Loucy (cell line): ENCODE measurements at regions not wholly inside any gene's neighbourhood (a gene's known extent, or its start where the extent isn't known, plus 50 kb on each side); places are given as distances from the start of the nearest gene placed in this dataset.

Source experiments
- H2AFZ ChIP-seq: fragments of 200-600 bp; sonication (generic); 2 replicates; pipeline ENCODE4 v1.6.0; 2016; ENCODE audit warnings: antibody characterized with exemption, mild to moderate bottlenecking, low read length, moderate library complexity
- H3F3A ChIP-seq: fragments of 200-600 bp; 2 replicates; pipeline ENCODE4 v1.6.0; 2016; ENCODE audit warnings: antibody characterized with exemption, low read depth, mild to moderate bottlenecking
- H3K27me3 ChIP-seq: fragments of 200-600 bp; sonication (generic); 2 replicates; pipeline ENCODE4 v1.6.1; 2014; ENCODE audit warnings: low read length, mild to moderate bottlenecking; ENCODE audit not compliant: insufficient read depth, poor library complexity, severe bottlenecking
- H3K36me3 ChIP-seq: fragments of 200-600 bp; sonication (generic); 2 replicates; pipeline ENCODE4 v1.6.1; 2016; ENCODE audit warnings: low read length; ENCODE audit not compliant: insufficient read depth
- H3K4me1 ChIP-seq: fragments of 200-600 bp; sonication (generic); 2 replicates; pipeline ENCODE4 v1.5.1; 2014; ENCODE audit warnings: low read length, mild to moderate bottlenecking; ENCODE audit not compliant: insufficient read depth, poor library complexity, severe bottlenecking
- H3K4me2 ChIP-seq: fragments of 200-600 bp; sonication (generic); 2 replicates; pipeline ENCODE4 v1.6.0; 2014; ENCODE audit warnings: antibody characterized with exemption, low read length, low read depth, mild to moderate bottlenecking; ENCODE audit not compliant: poor library complexity, severe bottlenecking
- H3K4me3 ChIP-seq: fragments of 200-600 bp; sonication (generic); 2 replicates; pipeline ENCODE4 v1.5.1; 2014; ENCODE audit warnings: low read length, mild to moderate bottlenecking, mixed read lengths; ENCODE audit not compliant: poor library complexity, severe bottlenecking
- H3K79me2 ChIP-seq: fragments of 200-600 bp; sonication (generic); 2 replicates; pipeline ENCODE4 v1.6.1; 2014; ENCODE audit warnings: low read length; ENCODE audit not compliant: insufficient read depth
- H3K9ac ChIP-seq: fragments of 200-600 bp; sonication (generic); 2 replicates; pipeline ENCODE4 v1.6.0; 2014; ENCODE audit warnings: mild to moderate bottlenecking, low read depth, low read length, moderate library complexity; ENCODE audit not compliant: poor library complexity, severe bottlenecking
- H3K9me2 ChIP-seq: fragments of 200-600 bp; sonication (generic); replicated peaks from 2 replicates; pipeline ENCODE4 v1.6.1; 2016; ENCODE audit warnings: low read depth, low read length, mixed read lengths
- H3K9me3 ChIP-seq: fragments of 200-600 bp; sonication (generic); 2 replicates; pipeline ENCODE4 v1.6.1; 2014; ENCODE audit warnings: mild to moderate bottlenecking, antibody characterized with exemption, low read length, low read depth; ENCODE audit not compliant: insufficient read depth
- H4K20me1 ChIP-seq: fragments of 200-600 bp; sonication (generic); 2 replicates; pipeline ENCODE4 v1.6.0; 2014; ENCODE audit warnings: antibody characterized with exemption, low read length, mild to moderate bottlenecking; ENCODE audit not compliant: insufficient read depth, poor library complexity, severe bottlenecking
- CTCF ChIP-seq: fragments of 200-600 bp; sonication (generic); conservative IDR thresholded peaks from 2 replicates; pipeline ENCODE4 v1.5.1; 2014; ENCODE audit warnings: mild to moderate bottlenecking, antibody characterized with exemption, low read length
- EZH2phosphoT487 ChIP-seq: fragments of 200-600 bp; IDR thresholded peaks from 2 replicates; pipeline ENCODE4 v1.6.1; 2018; ENCODE audit warnings: antibody characterized with exemption, mild to moderate bottlenecking, moderate library complexity, borderline replicate concordance

DNA sequence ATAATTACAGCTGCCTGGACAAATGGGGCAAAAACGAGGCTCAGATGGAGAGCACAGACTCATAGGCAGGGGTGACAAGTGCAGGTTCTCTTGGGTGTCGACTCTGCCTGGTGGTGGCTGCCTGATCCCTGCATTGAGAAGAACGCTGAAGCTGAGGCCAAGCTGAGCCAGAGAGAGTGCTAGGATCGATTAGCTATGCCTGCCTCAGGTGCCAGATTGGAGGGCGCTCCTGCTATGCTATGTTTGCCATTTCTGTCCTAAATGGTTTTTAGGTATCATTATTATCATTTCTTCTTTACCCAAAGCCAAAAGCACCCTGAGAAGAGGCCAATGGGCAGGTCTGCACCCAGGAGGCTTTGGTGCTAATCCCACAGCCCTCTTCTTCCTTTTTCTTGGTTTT is 53.9 kb upstream of the SLC6A11 start:
- Histone ChIP-seq H3F3A (no peaks in the 10 kb centered on the region), H3K9ac (no peak overlapping the region), H3K27me3 (no peaks in the 10 kb centered on the region), H3K4me3 (no peak overlapping the region), H3K9me3 (no peaks in the 10 kb centered on the region), H3K4me2 (no peak overlapping the region), H3K79me2 (no peaks in the 10 kb centered on the region), H3K9me2 (no peaks in the 10 kb centered on the region), H2AFZ (no peak overlapping the region), H3K4me1 (no peaks in the 10 kb centered on the region), H4K20me1 (no peaks in the 10 kb centered on the region), H3K36me3 (no peaks in the 10 kb centered on the region)
- TF ChIP-seq EZH2phosphoT487 (no peak), CTCF (no peak)

- Histone ChIP-seq H3K4me2 (no peak overlapping the region), H3K36me3 (no peaks in the 10 kb centered on the region), H3K4me3 (no peak overlapping the region), H3K27me3 (no peaks in the 10 kb centered on the region), H3K9ac (no peak overlapping the region), H3K9me3 (no peaks in the 10 kb centered on the region), H3K4me1 (no peaks in the 10 kb centered on the region), H3K9me2 (no peaks in the 10 kb centered on the region), H3K79me2 (no peaks in the 10 kb centered on the region), H4K20me1 (no peaks in the 10 kb centered on the region), H3F3A (no peaks in the 10 kb centered on the region), H2AFZ (no peak overlapping the region)
- TF ChIP-seq EZH2phosphoT487 (no peak), CTCF (no peak)
These were observed 53.3 kb upstream of the SLC6A11 start for GRCh38 chr3:10762611-10763247.

GRCh38 chr3:10763248-10763620 is 52.8 kb upstream of the SLC6A11 start:
- no peaks in the 10 kb centered on the region for H3K36me3 ChIP-seq
- H3K9me3 ChIP-seq, result no peaks in the 10 kb centered on the region
- H3F3A ChIP-seq, result no peaks in the 10 kb centered on the region
- no peaks in the 10 kb centered on the region for H4K20me1 ChIP-seq
- H3K4me2 ChIP-seq, result no peak overlapping the region
- H3K79me2 ChIP-seq, result no peaks in the 10 kb centered on the region
- no peaks in the 10 kb centered on the region for H3K9me2 ChIP-seq
- H3K27me3 ChIP-seq, result no peaks in the 10 kb centered on the region
- no peak overlapping the region for H2AFZ ChIP-seq
- no peaks in the 10 kb centered on the region for H3K4me1 ChIP-seq
- TF ChIP-seq EZH2phosphoT487 (no peak), CTCF (no peak)
- H3K9ac ChIP-seq, result no peak overlapping the region
- no peak overlapping the region for H3K4me3 ChIP-seq
